GM19240 (cell line): ENCODE measurements at regions not wholly inside any gene's neighbourhood (a gene's known extent, or its start where the extent isn't known, plus 50 kb on each side); places are given as distances from the start of the nearest gene placed in this dataset.
A peak's percentile ranks its signal among the peaks of the same experiment; 100 is the strongest.

Experiments
- DNase-seq: peaks from one replicate; pipeline ENCODE4 v3.0.0; 2011; ENCODE audit warnings: low spot score; ENCODE audit not compliant: insufficient read length

DNA sequence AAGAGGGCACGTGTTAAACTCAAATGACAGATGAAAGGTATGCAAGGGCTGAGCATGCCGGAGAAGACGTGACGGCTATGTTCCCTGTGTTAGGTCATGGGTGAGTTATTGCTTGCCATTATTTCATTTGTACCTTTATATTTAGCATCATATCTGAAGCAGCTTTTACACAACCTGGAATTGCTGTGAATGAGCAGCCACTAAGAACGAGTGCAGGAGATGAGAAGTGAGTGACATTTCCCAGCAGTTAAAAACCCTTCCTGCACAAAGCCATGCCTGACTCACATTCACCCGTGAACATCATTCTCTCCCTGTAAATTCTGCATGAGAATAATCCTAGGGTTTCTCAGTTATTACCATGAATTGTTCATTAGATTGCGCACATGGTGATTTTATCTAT lies 433.2 kb upstream of the ZFP42 start:
- no peak for DNase-seq

DNA sequence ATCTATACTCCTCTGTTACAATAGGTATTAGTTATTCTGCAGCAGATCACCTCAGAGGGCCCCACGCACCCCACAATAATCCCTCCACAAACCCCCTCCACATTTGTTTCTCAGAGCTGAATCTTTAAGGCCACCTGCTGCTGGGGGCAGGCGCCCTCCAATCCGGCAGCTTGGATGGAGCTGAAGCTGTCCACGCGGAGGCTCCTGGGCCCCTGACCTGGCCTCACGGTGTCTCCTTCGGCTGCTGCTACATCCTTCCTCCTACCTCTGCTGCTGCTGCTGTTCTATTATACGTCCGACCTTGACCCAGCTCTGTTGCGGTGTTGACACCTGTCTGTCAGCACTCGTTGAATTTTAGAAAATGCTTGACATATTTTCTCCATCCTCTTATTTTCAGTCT lies 430.2 kb upstream of the ZFP42 start:
- DNase-seq: no peak

DNA sequence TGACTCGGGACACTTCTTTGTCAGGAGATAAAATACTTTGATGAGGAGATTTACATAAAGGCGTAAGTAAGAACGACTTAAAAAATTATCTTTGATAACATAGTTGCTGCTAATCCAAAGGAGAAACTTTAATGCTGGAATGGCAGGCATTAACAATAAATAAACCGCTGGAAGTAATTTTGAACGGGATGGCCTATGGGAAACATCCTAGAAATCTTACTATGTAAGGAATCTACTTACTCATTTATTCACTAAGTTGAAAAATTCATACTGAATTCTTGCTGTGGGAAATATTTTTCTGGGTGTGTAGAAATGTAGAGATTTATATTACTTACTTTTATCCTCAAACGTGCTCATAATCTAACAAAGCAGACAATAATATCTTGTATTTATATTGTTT lies 425.7 kb upstream of the ZFP42 start:
- no peak for DNase-seq

DNA sequence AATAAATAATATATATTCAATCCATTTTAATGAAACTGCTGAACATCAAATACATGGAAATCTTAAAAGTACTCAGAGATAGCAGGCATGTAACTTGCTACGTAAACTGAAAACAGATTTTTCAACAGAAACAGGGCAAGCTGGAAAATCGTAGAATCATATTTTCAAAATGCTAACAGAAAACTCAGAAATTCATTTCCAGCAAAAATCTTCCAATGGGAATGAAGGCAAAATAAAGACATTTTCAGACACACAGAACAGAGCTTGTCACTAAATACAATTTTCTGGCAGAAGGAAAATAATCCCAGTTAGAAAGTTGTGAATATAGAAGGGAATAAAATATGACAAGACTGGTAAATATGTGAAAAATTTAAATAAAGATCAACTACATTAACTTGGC lies 419.9 kb upstream of the ZFP42 start:
- no peak for DNase-seq

DNA sequence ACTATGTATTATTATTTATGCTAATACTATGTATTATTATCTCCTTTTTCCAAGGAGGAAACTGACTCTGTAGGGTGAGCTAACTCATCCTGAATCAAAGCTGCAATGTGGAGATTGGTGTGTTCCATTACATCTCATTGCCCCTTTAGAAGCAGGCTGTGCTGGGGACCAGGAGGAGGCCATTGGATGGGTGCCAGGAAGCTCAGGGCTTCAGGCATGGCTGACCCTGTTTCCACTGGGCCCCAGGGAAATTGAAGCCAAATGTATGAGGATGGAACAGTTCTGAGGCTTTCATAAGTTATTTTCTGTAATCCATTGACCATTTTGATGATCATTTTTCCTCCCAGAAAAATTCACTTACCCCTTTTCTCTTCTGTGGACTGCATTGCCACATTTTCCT lies 418.8 kb upstream of the ZFP42 start:
- DNase-seq: no peak

DNA sequence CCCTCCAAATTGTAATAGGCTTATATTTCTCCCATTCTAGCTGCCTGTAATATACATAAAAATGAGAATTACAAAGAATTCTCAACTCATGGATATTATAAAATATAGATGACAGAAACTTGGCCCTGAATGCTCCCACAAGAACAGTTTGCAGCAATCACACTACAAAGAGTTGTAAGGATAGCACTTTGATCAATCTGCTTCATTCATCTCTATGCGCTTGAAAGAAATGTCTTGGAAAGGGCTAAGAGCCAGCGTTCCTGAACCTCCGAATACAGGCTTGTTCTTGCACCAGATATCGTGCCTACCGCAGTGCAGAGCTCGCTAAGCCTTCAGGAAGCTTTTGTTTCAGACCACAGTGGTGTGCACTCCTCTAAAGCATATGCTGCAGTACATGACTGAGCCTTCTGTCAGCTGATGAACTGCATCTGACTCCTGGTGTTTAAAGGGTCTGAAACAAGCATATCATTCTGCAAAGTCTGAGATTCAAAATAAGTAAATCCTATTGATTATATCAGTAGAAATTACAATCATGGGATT lies 417.6 kb upstream of the ZFP42 start:
- no peak for DNase-seq

DNA sequence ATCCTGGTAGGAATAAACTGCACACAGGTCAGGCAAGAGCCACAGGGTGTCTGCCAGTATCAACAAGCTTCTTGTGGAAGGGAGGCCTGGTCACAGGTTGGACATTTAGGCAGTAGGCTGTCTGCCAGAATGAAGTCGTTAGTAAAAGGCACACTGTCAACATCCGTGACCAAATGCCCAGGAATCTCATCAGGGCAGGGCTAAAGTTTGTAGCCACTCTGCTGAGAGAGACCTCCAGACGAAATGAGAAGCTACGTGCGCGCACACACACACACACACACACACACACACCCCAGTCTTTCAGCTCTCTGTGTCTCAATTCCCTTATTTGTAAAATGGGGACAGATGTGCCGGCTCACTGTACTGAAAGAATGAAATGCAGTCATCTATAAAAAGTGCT lies 408.7 kb upstream of the ZFP42 start:
- DNase-seq: no peak

DNA sequence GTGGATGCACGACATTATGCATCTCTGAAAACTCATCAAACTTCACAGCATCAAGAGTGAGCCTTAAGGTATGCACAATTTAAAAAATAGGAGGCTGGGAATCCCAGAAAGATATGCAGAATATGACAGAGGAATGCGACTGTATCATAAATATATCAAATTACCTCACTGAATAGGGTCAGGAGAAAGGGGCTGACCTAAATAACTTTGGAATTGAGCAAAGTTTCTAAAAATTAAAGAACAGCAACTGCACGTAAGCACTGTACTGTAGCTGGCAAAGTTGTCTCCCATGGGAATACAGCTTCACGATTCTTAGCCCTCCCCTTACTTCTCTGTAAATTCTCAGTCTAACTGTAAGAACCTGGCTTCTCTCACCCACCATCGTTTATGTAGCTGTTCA lies 397.4 kb upstream of the ZFP42 start:
- DNase-seq: no peak

DNA sequence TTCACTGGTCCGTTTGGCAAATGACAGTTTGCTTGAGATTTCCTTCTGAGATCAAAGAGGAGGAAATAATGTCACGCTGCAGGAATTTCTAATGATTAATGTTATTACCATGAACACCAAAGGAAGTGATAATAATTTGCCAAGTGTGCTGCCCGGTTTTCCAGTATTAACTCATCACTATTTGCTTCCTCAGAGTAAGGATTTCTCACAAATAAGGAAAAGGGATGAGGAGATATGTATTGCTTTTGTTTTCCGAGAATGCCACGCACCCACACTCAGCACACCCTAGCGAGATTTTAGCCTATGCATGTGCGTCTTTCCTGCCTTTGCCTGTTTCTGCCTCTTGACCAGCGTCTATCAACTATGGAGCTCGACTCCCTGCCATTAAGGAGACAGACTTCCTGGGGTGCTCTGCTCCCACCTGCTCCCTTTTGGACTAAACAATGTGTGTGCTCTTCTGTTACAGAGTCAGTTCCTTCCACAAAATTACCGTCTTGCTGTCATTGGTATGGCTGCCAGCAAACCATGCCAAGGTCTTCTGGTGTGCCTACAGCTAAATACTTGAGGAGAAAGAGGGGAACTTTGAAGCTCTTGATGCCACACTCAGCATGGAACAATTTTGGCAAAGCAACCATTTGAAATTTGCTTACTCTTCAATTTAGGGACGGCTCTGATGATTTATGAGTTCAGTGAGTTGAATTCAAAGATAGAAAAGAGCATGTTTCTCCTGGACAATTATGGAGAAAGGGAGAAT lies 393.1 kb upstream of the ZFP42 start:
- DNase-seq: no peak

DNA sequence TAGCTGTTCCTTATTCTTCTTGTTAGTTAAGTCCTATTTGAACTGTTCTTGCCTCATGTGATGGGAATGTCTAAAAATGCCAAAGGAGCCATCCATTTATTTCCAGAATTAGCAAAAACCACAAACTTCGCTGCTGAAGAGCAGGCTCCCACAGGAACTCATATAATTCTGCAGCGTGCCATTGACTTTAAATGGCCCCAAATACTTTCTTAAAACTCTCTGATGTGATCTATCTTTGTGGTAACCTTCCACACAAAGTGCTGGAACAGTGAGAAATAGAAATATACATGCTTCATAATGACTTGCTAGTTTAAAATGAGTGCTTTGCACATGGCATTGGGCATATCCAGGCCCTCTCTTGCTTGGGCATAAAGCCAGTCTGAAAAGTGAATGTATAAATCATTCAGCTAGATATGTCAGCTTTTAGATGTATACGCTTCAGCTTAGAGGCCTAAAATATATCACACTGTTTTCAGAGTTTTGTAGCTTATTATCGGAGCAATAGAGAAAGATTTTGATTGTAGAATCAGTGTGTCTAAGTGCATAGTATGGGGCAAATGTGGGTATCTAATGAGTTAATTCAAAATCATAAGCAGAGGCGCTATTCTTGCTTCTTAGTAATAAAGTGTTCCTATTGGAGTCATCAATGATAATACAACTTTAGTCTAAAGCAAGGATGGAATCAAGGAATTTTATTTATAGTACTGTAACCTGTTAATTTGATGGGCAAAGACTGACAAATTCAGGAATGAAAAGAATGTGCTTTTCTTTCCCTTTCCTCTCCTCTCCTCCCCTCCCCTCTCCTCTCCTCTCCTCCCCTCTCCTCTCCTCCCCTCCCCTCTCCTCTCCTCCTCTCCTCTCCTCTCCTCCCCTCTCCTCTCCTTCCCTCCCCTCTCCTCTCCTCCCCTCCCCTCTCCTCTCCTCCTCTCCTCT lies 392.2 kb upstream of the ZFP42 start:
- no peak for DNase-seq

DNA sequence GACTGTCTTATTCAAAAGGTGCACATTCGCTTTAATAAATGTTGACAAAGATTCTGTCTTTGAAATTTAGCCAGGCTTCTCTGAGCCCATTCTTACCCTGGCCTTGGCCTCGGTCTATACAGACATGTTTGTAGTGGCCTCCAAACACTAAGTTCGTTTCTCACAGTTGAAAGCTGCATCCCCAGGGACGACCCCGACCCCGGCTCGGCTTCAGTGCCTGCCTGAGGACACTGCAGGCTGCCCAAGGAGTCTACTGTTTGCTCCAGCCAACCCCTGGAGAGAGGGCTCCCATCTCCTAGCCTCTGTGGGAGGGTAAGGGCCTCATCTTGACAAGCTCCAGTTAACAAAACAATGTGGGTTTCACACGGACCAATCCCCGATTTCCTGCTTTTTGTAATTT lies 390.6 kb upstream of the ZFP42 start:
- DNase-seq: no peak

DNA sequence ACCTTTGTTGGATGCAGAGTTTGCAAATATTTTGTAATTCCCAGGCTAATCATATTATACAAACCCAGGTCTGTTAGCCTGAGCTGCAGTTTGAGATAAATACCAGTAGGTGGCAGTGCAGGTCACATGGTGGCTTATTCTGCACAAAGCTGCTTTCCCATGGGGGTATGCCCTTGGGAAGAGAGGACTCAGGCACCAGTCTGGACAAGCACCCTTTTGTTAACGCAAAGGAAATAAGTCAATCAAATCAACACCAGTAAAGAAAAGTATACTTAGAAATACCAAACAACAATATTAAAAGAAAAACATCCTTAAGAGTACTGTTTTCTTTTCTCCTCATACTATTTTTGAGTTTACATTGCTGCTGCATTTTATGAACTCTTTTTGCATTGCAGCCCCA lies 389.0 kb upstream of the ZFP42 start:
- DNase-seq: peak; percentile 8

DNA sequence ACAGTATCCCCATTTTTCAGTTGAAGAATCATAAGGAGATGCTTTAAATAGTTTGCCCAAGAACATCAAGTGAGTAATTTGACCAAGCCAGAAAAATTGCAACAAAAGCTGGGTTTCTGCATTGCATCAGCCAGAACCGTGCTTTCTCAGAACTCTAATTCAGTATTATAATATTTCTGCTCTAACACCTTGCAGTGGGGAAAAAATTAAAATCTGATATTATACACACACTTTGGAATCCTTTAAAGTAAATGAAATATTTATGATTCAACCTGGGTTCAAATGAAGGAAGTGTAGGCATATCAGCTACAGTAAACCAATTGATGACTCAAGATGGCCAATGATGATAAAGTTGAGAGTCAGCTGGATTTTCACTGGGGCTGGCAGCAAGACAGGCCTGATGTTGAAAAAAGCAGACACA lies 387.6 kb upstream of the ZFP42 start:
- DNase-seq: no peak

DNA sequence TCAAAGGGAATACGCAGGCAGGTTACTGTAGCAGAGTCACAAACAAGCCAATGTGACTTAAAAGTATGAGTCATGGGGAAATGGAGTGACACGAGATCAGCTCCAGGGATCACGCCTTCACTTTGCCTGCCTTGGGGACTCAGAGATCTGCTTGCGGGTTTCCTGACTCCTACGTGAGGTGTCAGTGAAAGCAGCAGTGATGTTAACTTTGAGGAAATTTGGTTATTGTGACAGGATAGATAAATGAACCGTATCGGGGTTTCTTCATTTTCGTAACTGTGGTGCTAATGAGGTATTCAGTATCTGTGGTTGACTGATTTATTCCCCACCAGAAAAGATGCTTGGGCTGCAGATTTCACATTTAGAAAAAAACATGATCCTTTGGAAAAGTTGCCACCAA lies 383.3 kb upstream of the ZFP42 start:
- no peak for DNase-seq

DNA sequence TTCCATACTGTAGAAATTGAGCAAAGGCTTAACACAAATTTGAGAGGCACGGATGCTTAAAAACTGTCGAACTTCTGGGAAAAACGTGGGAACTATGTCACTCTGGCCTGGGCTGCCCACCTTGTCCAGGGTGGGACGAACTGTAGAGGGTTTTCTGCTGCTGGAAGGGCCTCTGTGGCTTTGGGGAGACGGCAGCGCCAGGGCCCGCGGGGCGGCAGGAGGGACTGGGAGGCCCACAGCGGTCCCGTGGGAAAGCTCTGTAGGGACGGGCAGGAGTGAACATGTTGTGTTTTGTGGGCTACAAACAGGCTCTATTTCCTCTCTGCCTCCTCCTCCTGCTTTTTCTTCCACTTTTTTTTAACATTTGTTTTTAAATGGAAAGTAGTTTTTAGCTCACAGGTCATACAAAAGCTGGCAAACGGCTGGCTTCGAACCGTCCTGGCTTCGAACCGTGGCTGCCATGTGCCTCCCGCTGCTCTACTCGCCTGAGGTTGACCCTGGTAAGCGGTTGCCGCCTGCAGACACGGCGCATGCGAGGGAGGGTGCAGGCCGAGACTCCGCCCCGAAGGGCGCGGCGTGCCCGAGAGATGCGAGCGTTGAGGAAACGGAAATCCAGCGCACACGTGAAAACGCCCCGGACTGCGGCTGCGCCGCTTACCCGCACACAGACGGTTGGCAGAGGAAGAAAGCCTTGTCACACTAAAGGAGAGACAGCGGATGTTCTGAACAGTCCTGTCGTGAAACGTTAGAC lies 382.3 kb upstream of the ZFP42 start:
- no peak for DNase-seq

DNA sequence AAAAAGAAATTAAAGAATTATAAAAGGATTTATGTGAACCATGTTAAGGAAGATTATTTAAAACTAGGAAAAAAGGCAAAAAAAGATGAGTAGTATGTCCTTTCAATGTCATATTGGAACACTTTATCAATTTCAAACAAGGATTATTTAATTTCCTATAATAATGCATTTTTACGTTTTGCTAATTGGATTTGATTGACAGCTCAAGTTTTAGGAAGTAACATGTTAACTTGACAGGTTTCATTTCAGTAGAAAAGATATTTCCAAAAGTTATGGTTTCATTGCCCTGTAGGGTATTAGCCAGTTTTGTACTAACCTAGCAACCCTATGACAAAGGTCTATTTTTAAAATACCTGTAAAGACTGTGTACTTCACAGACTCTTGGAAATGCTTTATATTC lies 379.6 kb upstream of the ZFP42 start:
- DNase-seq: no peak

DNA sequence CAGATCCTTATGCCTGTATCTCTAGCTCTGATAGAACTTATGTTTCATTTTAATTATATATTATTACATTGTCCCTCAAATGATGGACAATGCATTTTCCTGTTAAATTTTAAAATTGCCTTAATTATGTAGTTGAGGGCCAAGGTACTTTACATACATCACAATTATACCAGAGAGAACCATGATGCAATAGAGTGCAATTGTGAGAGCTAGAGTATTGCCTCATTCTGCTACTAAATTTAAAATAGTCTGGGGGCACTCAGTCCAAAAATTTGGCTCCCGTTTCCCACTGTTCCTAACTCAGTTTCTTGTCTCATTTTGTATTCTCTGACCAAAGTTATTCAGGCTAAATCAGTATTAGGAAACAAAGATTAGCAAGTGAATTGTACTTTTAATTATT lies 378.5 kb upstream of the ZFP42 start:
- DNase-seq: no peak

DNA sequence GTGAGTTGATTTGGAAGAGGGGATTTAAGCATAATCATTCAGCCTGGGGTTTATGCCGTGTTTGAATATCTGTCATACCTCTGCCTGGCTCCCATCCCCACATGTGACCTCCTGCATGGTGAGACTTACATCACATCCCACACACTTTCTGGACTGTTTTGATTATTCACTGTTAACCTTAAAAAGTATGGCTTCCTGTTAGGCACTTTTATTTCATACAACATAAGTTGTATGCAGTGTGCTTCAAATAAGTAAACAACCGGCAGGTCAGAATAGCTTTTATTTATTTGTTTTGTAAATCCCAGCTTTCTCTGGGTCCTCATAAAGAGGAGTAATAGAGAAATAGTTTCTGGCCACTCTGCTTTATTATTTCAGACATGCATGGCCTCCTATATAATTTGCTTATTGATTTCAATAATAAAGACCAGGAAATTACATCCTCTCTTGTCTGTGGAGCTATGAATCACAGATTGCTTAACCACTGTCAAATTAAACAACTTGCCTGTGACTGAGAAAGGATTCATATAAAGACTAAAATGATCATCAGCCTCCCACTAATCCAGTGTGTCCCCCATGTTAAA lies 376.8 kb upstream of the ZFP42 start:
- DNase-seq: no peak

DNA sequence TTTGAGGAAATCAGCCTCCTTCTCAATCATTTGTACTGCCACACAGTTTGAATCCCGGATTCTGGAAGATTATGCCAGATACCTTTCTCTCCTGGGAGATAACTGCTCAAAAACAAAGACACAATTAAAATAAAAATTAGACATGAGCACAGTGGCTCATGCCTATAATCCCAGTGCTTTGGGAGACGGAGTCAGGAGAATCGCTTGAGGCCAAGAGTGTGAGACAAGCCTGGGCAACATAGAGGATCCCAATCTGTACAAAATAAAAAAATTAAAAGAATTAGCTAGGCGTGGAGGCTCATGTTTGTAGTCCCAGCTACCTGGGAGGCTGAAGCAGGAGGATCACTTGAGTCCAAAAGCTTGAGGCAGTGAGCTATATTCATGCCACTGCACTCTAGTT lies 376.3 kb upstream of the ZFP42 start:
- no peak for DNase-seq

DNA sequence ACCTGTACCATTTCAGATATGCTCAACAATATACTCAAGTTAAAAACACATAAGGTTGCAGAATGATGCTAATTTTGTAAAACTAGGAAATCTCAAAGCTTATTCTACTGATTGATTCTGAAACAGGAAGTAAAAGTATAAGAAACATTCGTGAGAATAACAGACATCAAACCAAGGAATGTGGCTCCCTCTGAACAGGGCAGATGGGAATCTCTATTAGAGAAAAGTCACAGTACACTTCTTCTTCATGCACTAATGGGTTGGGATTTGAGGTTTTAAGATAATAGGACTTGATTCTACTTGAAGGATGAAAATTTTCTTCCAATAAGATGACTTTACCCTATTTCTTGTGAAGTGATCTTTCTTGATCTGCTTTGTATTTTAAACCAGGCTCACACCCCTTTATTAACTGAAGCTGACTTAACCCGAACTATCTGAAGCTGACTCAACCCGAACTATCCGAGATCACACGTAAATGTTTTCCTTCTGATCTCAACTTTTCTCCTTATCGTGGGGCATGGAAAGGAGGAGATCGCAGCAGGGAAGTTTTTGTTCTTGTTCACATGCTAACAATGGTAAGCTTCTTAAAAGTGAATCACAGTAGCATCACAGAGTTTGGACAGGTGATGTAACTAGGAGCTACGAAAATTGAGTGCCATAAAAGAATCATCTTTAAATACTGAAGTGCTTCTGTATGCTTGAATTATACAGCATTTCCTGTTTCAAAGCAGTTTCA lies 363.1 kb upstream of the ZFP42 start:
- DNase-seq: no peak

DNA sequence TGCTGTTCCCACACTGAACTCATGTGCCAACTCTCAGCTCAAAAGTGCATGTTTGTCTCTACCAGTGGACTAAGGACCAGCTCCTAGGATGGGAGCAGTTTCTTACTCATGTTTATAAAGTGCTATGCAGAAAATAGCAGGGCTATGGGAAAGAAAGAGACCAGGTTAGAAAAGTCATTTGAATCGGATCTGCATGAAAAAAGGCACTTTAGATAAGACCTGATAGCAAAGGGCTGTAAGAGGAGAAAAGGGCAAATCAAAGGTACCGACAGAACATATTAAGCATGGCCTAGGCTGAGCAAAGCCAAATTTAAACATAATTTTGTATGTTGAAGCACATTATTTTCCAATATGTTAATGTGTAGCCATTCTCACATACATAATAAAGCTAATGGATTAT lies 362.3 kb upstream of the ZFP42 start:
- DNase-seq: no peak
